DMS53 treated with DMSO at 0.1 percent for 48 hours (cell line): ENCODE measurements at regions not wholly inside any gene's neighbourhood (a gene's known extent, or its start where the extent isn't known, plus 50 kb on each side); places are given as distances from the start of the nearest gene placed in this dataset.
"Not testable (repeated sequence)": the region's sequence is repeated elsewhere in the genome, so short reads cannot be mapped to it uniquely, and the experiment has no call there.

Source experiments
- DNase-seq: peaks from one replicate; lab custom pipeline; 2025; ENCODE audit not compliant: unreplicated experiment; lab: John Stamatoyannopoulos, UW

DNA sequence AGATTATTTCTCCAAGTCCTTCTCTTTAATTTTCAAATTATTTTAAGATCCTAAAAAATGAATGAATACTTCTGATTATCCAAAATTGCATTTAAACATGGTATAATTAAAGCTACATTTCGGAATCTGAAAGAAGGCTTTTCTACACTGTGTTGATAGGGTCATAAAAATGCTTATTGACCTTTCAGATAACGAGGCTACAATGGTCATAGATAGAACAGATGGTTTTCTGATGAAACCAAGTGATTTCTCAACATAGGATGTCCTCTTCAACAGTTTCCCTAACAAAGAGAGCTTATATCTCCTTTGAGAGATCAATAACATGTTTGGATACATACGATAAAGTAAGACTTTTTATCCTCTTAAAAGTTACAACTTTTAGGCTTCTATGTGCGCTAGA is 201.1 kb downstream of the PTH2R start:
- peak; percentile 9 for DNase-seq

DNA sequence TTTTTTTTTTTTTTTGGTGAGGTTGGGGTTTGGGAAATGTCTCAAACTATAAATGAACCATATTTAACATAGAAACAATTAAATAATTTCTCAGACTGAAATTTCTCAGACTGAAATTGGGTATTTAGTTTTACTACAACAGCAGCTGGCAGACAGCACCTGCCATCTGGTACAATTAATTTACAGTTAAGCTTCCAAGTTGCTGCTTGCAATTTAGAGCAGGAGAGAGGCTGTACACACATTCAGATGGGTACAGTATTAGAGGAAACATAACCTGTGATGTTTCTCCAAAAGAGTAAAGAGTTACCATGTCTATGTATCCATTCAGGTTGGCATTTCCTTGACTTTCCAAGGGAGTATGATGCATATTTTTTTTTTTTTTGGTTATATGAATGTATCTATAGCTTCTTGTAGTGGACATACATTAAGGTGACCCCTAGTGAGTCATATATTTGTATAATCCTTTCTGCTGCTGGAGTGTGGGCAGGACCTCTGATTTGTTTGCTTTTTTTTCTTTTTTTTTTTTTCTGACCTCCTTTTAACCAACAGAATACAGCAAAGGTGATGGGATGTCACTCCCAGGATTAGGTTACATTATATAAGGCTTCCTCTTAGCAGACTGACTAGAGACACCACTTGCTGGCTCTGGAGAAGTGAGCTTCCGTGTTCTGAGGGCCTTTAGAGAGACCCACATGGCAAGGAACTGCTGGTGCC is 201.7 kb downstream of the PTH2R start:
- DNase-seq = peak; percentile 98

DNA sequence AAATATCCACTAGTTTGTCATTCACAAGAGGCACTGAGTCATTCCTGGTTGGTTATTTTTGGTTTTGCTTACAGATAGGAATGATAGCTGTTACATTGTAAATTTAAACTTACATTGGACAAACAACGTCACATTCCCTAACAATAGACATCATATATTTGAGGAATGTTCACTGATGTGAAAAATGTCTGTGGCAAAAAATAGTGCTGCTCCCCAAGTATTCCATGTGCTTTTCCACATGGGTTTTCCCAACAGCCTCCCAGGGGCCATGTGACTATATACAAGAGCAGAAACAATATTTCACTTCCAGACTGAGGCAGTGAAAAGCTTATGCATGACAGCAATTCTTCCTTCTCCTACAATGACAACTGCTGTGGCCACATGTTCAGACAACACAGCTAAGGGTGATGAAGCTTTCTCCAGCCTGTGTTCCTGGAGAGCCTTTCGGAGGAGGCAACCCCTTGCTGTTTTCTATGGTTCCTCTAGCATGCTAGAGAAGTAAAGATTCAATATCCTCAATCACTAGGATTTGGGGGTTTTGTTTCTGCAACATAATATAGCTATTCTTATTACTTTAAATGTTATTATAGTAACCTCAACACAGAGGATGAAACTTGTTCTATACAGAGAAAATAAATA is 202.7 kb downstream of the PTH2R start:
- peak; percentile 46 for DNase-seq

DNA sequence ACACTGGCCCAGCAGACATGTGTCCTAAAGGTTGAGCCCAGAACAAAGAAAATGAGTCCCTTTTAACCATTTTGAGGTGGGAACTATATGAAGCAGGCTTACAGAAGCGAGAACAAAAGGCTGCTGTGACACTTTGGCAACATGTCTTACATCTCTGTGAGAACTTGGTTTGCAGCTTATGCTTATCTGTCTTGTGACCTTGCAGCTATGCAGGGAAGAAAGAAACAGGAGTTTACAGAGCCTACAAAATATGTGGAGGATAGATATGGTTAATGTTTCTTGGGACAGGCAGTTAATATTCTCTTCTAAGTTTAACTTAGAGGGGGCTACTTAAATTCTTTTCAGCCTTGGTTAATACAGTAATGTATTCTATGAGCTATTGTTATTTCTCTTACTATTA is 209.1 kb downstream of the PTH2R start:
- not testable (repeated sequence) for DNase-seq

DNA sequence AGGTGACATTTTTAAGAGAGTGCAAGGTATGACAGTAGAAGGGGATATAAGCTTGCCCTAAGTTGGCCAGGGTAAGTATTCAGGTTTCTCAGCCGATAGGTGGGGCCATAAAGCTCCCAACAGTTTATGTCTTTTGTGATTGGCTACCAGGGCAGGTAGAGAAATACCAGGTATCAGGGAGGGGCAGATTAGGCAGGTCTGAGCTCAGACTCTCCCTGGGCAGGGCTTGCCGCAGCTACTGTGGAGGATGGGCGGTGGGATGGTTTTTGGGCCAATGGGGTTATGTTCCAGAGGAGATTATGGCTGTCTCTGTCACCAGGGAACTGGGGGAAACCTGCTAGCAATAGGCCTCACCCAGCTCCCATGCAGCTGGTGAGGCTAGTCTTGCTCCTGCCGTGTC is 211.6 kb downstream of the PTH2R start:
- no peak for DNase-seq

DNA sequence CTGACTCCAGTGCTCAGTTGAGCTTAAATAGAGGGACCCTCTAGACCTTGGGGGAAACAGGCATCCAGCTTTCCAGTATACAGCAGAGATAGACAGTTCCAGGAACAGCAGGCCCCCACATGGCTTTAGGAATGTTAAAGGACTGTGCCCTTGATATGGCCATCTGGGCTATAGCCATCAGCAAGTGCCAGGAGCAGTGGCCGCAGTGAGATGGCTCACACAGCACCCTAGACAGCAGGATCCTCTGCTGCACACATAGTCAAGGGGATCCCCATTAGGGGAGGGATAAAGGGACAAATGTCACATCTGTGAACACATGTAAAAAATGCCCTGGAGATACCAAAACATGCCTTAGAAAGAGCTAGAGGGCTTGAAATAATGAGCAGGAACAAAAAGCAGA is 213.4 kb downstream of the PTH2R start:
- no peak for DNase-seq

DNA sequence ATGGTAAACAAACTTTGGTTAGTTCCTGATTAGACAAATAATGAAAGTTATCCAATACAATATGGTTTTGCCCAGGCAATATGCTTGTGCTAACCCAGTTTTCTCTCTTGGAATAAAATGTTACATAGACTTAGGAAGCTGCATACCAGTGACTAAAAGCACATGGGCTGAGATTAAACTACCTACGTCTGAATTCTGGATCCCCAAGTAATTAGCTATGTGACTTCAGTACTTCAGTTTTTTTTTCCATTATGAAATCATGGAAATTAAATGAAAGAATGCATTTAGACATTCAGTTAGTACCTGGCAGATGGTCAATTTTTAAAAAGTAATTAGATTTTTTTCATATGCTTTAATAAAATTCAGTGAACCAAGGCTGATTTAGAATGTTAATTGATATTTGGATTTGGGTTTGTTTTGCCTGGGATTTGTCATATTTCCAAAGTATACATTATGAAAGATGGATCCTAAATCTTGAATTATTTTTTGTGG is 213.9 kb downstream of the PTH2R start:
- DNase-seq = no peak

DNA sequence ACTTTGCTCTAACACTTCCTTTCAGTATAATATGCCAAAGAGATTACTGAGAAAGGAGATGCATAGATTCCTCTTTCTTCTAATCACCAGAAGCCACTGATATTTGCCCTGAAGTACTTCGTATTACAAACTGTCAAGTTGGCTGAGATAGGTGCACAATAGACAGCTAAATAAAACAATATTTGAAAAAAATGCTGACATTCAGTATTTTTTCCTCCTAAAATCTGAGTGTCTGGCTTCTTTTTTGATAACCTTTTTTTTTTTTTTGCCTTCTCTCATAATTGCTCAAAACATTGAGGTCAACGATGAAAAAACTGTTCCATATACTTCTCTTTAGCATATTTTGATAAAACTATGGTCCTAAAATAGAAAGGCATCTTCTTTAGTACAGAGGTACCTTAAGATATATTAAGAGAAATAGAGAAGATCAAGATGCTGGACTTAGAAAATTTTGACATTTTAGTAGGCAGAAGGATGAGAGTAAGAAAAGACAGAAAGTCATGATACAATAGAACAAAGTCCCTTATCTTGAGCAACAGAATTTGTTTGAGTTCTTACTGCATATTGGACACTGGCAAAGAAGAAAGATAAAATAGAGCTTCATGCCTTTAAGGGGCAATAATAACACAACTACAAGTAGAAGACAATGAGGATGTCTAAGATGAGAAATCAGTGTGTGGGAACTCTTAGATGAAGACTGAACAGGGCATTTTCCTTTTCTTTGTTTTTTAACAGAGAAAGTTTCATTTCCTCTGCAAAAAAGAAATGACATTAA is 220.7 kb downstream of the PTH2R start:
- DNase-seq = no peak

DNA sequence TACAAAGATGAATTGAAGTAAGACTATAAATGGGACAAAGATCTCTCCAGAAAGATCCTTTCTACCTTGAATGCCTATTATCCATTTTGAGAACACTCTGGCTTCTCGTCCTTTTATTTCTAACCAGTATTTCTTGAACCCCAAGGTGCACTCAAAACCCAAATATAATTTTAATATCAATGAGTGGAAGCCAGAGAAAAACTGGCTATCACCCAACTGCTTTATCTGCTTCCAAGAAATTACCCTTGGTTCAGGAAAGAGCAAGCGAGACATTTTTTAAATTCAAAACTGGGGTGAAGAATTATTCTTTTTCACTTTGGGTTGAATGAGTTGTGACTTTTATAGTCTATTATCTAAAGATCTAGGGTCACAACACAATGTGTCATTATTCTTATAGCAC is 221.3 kb downstream of the PTH2R start:
- no peak for DNase-seq

DNA sequence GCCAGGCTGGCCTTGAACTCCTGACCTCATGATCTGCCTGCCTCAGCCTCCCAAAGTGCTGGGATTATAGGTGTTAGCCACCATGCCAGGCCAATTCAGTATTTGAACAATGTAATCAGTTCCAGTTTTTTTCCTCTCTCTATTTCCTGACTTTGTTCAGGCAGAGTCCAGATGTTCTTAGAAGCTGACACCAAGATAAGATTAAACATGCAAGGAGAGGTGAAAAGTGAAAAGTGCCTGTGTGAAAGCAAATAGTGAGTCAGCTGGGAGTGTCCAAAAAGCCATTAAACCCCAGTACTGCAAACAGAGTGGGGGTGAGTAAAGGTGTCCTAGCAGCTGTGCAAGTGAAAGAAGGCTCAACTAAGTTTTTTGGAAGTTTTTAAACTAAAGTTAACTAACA is 231.5 kb downstream of the PTH2R start:
- peak; percentile 55 for DNase-seq

DNA sequence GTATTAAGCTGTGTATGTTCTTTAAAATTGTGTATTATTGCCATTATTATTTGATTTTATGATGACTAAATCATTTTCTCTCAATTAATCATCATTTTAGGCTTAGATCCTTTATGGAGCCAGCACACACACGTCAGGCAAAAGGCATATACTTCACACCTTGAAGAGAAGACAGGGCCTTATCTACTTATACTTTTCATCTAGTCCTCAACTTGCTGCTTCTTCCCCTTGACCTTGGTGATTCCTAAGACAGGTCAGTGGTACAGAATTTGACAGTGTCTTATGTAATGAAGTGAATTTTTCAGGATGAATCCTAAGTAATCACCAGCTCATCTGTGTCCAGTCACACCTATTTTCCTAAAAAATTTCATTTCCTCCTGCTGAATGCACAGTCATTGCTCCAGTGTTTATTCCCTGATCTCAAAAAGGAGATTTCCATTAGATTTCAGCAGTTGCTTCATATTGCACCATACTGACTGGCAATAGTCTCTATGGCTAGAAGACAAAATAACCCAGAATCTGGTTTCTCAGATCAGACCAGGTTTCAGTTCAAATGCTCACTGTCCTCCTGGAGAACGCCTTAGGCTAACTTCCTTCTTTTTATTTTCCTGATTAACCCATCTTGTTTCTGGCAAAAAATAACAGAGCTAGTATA is 235.7 kb downstream of the PTH2R start:
- DNase-seq = no peak

DNA sequence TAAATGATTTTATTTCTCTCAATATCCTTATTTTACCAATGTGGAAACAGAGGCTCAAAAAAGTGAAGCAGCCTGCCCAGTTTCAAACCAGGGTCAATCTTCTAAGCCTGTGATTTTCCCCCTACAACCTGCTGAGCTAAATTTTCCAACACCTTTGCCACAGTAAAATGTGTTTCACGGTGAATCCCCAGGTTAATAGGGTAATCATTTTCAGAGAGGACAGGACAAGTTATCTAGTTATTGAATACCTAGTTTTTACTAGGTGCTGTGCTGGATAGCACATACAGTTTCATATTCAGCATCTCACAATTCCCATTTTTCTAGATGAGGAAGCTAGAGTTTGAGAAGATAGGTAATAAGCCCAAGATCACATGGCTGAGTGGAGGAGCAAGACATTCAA is 236.6 kb downstream of the PTH2R start:
- no peak for DNase-seq

DNA sequence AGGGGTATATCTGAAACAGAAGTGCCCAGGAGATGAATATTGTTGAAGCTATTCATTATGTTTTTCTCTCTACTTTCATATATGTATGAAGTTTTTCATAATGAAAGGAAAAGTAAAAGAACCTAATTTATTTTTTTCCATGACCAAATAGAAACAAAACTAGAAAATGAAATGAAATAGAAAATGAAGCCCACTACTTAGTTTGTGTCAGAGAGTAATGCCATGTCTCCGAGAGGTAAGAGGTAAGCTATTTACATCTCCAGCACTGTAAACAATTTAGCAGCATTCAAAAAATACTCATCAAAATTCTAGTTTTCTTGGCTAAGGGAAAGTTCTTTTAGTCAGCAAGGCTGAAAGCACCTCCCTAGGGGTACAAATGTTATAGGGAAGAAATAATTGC is 238.6 kb downstream of the PTH2R start:
- no peak for DNase-seq

DNA sequence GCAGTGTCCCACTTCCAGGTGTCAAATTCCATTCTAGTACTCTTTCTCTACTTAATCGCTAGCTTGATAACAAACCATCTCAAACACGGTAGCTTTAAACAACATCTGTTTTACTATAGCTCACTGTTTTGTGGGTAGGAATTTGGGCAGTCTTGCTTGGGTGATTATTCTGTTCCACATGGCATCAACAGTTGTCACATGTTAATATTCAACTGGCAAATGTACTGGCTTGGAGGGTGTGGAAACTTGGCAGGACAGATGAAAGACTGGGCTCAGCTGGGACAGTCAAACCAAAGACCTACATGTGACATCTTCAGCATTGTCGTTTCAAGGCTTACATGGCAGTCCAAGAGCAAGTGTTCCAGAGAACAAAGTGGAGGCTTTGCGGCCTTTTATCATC is 241.8 kb downstream of the PTH2R start:
- DNase-seq = no peak

DNA sequence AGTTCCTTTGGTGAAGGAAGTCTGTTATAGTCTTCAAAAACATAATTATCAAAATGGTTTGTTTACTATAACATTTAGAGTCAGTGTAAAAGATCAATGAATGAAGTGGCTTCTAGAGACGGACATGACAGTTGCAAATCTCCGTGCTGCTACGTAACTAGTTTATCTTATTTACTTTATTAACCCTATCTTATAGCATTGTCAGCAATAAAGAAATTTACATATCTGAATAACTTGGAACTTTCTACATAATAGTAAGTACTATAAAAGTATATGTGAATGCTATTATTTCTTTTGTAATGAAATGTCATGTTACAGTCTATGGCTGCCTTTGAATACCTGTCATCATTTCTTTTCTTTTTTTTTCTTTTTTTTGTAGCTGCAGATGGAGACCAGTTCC is 246.8 kb downstream of the PTH2R start:
- DNase-seq = no peak

DNA sequence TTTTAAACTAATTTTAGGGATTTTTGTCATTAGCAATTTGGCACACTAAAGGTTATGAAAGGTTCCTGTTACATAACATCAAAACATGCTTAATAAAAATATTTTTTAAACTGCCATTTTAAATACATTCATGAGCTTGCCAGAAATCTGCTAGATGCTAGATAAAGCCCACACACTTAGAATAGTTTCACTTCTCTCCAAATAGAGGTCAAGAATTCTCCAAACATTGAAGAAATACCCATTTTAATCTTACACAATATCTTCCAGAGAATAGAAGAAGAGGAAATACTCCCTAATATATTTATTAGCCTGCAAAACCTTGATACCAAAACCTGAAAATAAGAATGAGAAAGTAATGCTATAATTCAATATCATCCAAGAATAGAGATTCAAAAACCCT is 247.5 kb downstream of the PTH2R start:
- no peak for DNase-seq

DNA sequence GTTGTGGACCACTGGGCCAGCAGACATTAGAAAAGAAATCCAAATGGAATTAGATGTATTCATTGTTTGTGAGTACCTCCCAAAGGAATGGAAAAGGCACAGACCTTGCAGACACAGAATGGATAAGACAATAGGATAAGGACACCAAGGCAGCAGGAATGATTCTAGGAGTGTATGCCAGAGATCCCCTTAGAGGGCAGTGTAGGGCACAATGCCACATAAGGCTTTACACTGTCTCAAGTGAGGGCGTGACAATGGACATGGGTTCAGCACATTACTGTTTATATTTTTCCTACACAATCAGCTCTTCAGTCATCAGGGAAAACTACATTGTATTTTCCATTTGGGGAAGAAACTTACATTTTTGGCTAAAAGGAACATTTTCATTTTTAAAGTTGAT is 250.9 kb downstream of the PTH2R start:
- DNase-seq = peak; percentile 10

DNA sequence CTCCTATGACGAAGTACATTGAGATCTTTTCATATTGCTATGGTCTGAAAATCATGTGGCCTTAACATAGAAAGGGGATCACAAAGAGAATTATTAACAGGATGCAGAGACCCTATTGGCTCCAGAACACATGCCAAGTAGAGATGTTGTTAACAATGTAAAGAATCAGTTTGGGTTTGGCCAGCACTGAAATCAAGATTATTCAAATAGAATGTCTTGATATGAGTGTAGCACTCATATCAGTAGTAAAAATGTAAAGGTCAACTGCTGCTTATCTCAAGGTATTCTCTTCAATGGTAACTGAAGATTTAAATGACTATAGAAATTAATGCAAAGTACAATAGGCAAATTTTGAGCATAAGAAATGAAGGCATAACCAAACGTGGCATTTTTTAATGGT is 262.8 kb downstream of the PTH2R start:
- no peak for DNase-seq

DNA sequence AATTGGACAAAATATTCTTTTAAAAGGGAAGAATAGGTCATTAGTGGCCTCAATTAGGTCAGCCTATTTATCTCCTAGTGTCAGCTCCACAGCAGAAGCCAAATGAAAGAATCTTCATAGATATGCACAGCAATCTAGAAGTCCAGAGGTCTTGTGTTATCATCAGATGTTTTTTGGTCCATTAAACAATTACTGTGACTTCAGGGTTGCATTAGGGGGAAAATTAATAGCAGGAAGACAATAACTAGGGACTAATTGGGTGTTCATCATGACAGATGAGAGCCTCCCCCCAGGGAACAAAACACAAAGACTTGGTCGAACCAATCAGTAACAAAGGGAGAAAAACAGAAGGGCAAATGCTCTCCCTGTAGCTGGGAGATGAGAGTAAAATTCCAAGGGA is 264.7 kb downstream of the PTH2R start:
- no peak for DNase-seq

DNA sequence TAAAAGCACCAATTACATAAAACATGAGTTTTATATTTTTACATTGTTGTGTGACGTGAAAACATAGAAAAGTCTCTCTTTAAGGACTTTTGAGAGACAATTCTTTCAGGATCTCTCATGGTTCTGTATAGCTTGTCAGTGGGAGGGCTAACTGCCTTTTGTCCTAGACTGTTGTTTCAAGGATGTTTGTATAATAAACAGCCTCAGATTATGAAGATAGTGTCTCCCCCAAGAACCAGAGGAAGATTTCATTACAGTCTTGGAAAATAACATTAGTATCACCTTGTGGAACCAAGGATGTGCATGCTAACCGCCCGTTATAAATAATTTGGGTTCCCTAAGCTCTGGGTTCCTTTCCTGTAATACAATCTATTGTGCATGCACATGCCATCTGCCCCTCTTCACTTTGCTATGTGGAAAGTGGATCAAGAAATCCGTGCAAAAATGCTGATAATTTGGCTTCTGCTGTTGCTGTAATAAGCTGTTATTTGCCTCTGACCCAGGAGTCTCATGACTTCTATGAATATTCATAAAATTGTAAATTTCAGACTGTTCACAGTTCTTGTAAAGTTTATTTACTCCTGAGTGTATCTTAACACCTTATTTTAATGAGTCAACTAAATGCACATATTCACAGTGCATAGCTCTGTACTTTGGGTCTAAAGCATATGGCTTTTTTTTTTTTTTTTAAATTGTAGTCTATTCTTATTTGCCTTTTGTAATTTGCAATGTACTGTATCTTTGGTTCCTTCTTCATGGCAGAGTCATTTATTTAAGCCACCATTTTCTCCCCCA is 265.5 kb downstream of the PTH2R start:
- DNase-seq = no peak

DNA sequence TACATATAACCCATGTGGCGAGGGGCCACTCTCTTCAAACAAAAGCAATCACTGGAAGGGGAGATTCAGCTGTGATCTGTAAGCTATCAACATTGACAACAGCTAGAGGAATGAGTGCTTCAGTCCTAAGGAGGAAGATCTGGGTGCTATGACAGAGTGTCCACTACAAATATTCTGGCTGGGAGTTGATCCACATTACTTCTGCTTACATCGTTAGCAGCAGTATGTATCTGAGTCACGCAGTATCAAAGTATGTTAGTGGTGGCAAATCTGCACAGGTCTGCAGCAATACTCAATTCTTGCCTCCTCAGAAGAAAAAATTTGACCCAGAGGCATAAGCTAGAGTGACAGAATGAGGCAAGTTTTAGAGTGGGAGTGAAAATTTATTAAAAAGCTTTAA is 267.0 kb downstream of the PTH2R start:
- no peak for DNase-seq
